ENCODE measurements at regions not wholly inside any gene's neighbourhood (a gene's known extent, or its start where the extent isn't known, plus 50 kb on each side); places are given as distances from the start of the nearest gene placed in this dataset.

DNA sequence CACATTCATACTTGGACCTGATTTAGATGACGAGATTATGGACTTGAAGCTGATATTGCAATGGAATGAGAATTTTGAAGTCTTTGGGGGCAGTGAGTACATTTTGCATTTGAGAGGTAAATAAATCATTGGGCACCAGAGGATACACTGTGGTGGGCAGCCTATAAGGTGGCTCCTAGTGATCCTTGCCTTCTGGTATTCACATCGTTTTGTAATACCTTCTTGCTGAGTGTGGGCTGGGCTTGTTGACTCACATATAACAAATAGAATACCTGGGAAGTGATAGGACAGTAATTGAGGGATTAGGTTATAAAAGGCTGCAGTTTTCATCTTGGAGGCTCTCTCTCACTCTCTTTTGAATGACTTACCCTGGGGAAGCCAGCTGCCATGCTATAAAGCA lies 605.5 kb upstream of the KCNMB2 start (continued):
- TF ChIP-seq ARID5B (CRISPR knock-in tag; IDR thresholded peaks at IDR 0.05), result no peak
- no peak for TF ChIP-seq DMAP1 (CRISPR knock-in tag; IDR thresholded peaks at IDR 0.05)
- TF ChIP-seq ZNF761 (CRISPR knock-in tag; conservative IDR thresholded peaks at IDR 0.05), result no peak
- TF ChIP-seq BCL6 (CRISPR knock-in tag; IDR thresholded peaks at IDR 0.05), result no peak

- Histone ChIP-seq H3K27ac (ENCODE audit: extremely low read length, insufficient read depth, low read length) (no peak overlapping the region), H4K20me1 (ENCODE audit: insufficient read depth, low read length) (no peaks in the 10 kb centered on the region), H3K79me2 (ENCODE audit: insufficient read depth, low read length) (no peaks in the 10 kb centered on the region), H3K4me2 (ENCODE audit: low read depth, low read length) (no peak overlapping the region), H2AFZ (ENCODE audit: low read length) (no peak overlapping the region), H3K27me3 (ENCODE audit: control insufficient read depth in 1 of 2, insufficient read depth in 2 of 2, low read length in 2 of 2) (no peaks in the 10 kb centered on the region; a peak in 1 of 5 replicates), H3K9ac (ENCODE audit: insufficient read depth, low read depth, low read length) (no peak overlapping the region), H3K4me1 (ENCODE audit: insufficient read depth, low read length) (peaks cover 18% of the 10 kb centered on the region), H3K9me3 (ENCODE audit: low read length) (no peaks in the 10 kb centered on the region), H3K4me3 (replicated peaks in 1 of 3; ENCODE audit: insufficient read depth in 1 of 3, low read depth in 2 of 3, low read length in 3 of 3) (no peak overlapping the region), H3K36me3 (replicated peaks in 1 of 2; ENCODE audit: control insufficient read depth in 1 of 2, insufficient read depth in 2 of 2, low read length in 2 of 2) (no peaks in the 10 kb centered on the region)
- 33% methylated on average over 2 of the region's 2 CpGs for WGBS (ENCODE audit: low lambda C conversion rate)
- in situ Hi-C loops (cut with HindIII; ENCODE audit: extremely low pct_ligation_motif_present, low pct_unique_long_range_greater_than_20kb), result no loop called here
- no TSS peak for BruUV-seq (replicated peaks)
- ATAC-seq (no peak), FAIRE-seq (no peak), DNase-seq (ENCODE audit: low spot score) (no peak)
- intact Hi-C loops (cut with micrococcal nuclease; ENCODE audit: unreplicated experiment), result no loop called here
- POLR2A ChIA-PET, result no interaction called here
- no peak for TF ChIP-seq FUBP1 (CRISPR knock-in tag; IDR thresholded peaks at IDR 0.05; ENCODE audit: borderline replicate concordance)
- TF ChIP-seq ZZZ3 (CRISPR knock-in tag; IDR thresholded peaks at IDR 0.05; ENCODE audit: borderline replicate concordance), result no peak
- no peak for TF ChIP-seq CCDC6 (CRISPR knock-in tag; IDR thresholded peaks at IDR 0.05)
- TF ChIP-seq ZBTB46 (CRISPR knock-in tag; IDR thresholded peaks at IDR 0.05; ENCODE audit: borderline replicate concordance), result no peak
- no peak for TF ChIP-seq ZMYM4 (CRISPR knock-in tag; IDR thresholded peaks at IDR 0.05)
- TF ChIP-seq ZNF550 (CRISPR knock-in tag; IDR thresholded peaks at IDR 0.05; ENCODE audit: borderline replicate concordance), result no peak
- TF ChIP-seq SETDB1 (CRISPR knock-in tag; IDR thresholded peaks at IDR 0.05; ENCODE audit: borderline replicate concordance), result no peak
- TF ChIP-seq NFIB (CRISPR knock-in tag; IDR thresholded peaks at IDR 0.05; ENCODE audit: borderline replicate concordance), result no peak
- no peak for TF ChIP-seq RCOR2 (CRISPR knock-in tag; IDR thresholded peaks at IDR 0.05)
- no peak for TF ChIP-seq KDM4B (CRISPR knock-in tag; IDR thresholded peaks at IDR 0.05)
- no peak for TF ChIP-seq SAP130 (CRISPR knock-in tag; IDR thresholded peaks at IDR 0.05; ENCODE audit: low read depth)
- TF ChIP-seq SP140L (CRISPR knock-in tag; IDR thresholded peaks at IDR 0.05; ENCODE audit: borderline replicate concordance), result no peak
- no peak for TF ChIP-seq MXD3 (CRISPR knock-in tag; IDR thresholded peaks at IDR 0.05)
- CTCF ChIA-PET (ENCODE audit: low intra/inter-chr PET ratio, low total read pairs), result no interaction called here
These were observed 604.9 kb upstream of the KCNMB2 start for GRCh38 chr3:177931346-177931745.
